Upper lobe of right lung (tissue), 1 donor: ENCODE measurements at regions not wholly inside any gene's neighbourhood (a gene's known extent, or its start where the extent isn't known, plus 50 kb on each side); places are given as distances from the start of the nearest gene placed in this dataset.

Experiments used
- ATAC-seq: fragments of 200-7000 bp; cut with Tn5 transposase; one replicate; pipeline ENCODE4 v1.9.1; 2020; ENCODE audit warnings: mild to moderate bottlenecking, moderate library complexity
- DNase-seq: peaks from one replicate; pipeline ENCODE4 v3.0.0-alpha.2; 2020
- H3K27ac ChIP-seq: fragments of 200-600 bp; one replicate; pipeline ENCODE4 v1.8.0; 2022
- H3K27me3 ChIP-seq: fragments of 200-600 bp; one replicate; pipeline ENCODE4 v1.8.0; 2022; ENCODE audit warnings: mild to moderate bottlenecking
- H3K36me3 ChIP-seq: fragments of 200-600 bp; one replicate; pipeline ENCODE4 v1.8.0; 2022
- H3K4me1 ChIP-seq: fragments of 200-600 bp; one replicate; pipeline ENCODE4 v1.8.0; 2022
- H3K4me3 ChIP-seq: fragments of 200-600 bp; one replicate; pipeline ENCODE4 v1.8.0; 2022; ENCODE audit warnings: mild to moderate bottlenecking
- H3K9me3 ChIP-seq: fragments of 200-600 bp; one replicate; pipeline ENCODE4 v1.8.0; 2022
- intact Hi-C: fragments of 100-400 bp; cut with DNase I; formaldehyde crosslinking; loops from one replicate; pipeline ENCODE4 v1.11.0; 2022
- TF ChIP-seq, protein P1 (sequence below): fragments of 200-600 bp; IDR thresholded peaks from one replicate; pipeline ENCODE4 v1.8.0; 2022; ENCODE audit warnings: antibody characterized with exemption
- donor health status: DM: no; HTN: yes; CAD: no; lungs with severe emphysema.

DNA sequence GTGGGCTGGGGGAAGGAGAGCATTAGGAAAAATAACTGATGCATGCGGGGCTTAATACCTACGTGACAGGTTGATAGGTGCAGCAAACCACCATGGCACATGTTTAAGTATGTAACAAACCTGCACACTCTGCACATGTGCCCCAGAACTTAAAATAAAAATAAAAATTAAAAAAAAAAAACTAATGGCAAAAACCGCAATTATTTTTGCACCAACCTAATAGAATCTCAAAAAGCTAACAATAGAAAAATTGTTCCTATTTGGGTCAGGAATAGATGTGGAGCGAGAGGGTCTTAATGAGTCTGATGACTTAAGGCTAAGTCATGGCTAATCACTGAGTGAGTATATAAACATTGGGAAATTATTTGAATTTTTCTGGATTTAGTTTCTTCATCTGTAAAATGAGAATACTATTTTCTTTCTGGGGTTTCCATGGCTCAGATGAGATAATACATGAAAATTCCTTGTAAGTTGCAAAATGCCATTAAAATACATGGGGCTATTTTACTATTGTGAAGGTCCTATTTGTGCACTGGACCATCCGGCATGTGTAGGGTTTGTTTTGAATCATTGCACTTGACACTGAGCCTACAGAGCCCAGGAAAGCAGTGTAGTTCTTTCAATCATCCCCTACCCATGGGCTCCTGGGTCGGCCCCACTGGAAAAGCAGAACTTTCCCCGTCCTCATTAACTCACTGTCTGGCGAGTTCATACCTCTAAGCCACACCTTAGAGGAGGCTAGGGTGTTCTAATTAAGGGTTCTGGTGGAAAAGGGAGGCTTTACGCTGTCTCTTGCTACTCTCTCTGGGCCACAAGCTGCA is 164.1 kb upstream of the NTF3 start:
- TF ChIP-seq, protein P1, sequence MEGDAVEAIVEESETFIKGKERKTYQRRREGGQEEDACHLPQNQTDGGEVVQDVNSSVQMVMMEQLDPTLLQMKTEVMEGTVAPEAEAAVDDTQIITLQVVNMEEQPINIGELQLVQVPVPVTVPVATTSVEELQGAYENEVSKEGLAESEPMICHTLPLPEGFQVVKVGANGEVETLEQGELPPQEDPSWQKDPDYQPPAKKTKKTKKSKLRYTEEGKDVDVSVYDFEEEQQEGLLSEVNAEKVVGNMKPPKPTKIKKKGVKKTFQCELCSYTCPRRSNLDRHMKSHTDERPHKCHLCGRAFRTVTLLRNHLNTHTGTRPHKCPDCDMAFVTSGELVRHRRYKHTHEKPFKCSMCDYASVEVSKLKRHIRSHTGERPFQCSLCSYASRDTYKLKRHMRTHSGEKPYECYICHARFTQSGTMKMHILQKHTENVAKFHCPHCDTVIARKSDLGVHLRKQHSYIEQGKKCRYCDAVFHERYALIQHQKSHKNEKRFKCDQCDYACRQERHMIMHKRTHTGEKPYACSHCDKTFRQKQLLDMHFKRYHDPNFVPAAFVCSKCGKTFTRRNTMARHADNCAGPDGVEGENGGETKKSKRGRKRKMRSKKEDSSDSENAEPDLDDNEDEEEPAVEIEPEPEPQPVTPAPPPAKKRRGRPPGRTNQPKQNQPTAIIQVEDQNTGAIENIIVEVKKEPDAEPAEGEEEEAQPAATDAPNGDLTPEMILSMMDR = no peak
- no peaks in the 10 kb centered on the region for H3K9me3 ChIP-seq

DNA sequence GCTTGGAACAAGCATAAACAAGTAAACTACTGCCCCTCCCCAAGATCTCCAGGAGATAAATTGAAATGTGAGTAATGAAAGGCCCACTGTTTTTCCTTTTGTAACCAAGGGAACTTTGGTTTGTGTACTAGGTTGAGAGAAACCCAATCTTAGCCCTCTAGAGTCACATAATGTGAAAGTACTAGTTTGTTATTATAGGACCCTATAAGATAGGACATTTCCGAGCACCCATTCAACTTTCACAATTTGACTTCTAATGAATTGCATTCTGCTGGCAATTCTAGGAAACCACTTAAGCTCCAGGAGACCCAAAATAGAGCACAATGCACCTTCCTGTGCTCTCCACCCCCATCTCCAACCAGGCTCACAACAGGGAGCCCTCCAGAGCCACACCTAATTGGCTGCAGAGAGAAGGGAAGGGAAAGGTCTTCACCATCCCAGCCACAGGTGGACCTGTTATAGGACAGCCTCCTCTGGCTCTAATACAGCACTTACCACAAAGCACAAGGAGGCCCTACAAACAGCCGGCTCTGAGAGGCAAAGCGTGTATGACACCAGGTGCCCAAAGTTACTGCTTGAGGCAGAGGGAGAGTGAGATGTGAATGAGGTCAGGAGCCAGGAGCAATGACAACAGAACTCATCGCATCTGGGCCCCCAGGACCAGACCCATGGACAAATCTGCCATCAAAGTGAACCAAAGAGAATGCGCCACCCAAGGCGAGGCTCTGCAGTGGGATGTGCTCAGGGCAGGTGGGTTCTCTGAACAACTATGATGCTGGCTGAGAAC is 163.3 kb upstream of the NTF3 start:
- Histone ChIP-seq H3K27ac (no peak overlapping the region), H3K9me3 (no peaks in the 10 kb centered on the region), H3K36me3 (no peaks in the 10 kb centered on the region), H3K27me3 (no peaks in the 10 kb centered on the region), H3K4me1 (no peaks in the 10 kb centered on the region), H3K4me3 (no peak overlapping the region)
- intact Hi-C loops = no loop called here
- DNase-seq (no peak), ATAC-seq (no peak)
- TF ChIP-seq, protein P1 = no peak

More for the DNA sequence above, 164.1 kb upstream of the NTF3 start:
- no peaks in the 10 kb centered on the region for H3K36me3 ChIP-seq
- H3K27ac ChIP-seq = no peak overlapping the region
- no peak for DNase-seq
- no peaks in the 10 kb centered on the region for H3K27me3 ChIP-seq
- H3K4me3 ChIP-seq = no peak overlapping the region
- H3K4me1 ChIP-seq = no peaks in the 10 kb centered on the region
- intact Hi-C loops = no loop called here
- ATAC-seq = no peak

DNA sequence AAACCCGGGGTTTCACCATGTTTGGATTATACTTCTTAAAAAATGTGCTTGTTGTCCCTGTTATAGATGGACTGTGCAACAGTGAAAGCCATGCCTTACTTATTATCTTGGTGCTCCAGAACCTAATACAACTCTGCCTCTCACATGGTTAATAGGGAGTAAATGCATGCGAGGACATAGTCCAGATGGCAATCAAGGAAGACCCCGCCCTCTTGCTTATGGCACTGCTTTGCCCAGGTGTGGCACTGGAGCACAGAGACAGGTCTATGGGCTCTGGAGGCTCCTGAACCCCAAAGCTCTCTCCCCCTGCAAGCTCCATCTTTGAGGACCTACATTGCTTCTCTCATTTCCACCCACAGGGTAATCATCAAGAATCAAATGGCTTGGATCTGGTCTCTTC is 162.1 kb upstream of the NTF3 start:
- Histone ChIP-seq H3K36me3 (no peaks in the 10 kb centered on the region), H3K4me3 (no peak overlapping the region), H3K4me1 (no peaks in the 10 kb centered on the region), H3K27me3 (no peaks in the 10 kb centered on the region), H3K27ac (no peak overlapping the region), H3K9me3 (no peaks in the 10 kb centered on the region)
- TF ChIP-seq, protein P1 = no peak
- no peak for DNase-seq
- intact Hi-C loops = no loop called here
- ATAC-seq = no peak

DNA sequence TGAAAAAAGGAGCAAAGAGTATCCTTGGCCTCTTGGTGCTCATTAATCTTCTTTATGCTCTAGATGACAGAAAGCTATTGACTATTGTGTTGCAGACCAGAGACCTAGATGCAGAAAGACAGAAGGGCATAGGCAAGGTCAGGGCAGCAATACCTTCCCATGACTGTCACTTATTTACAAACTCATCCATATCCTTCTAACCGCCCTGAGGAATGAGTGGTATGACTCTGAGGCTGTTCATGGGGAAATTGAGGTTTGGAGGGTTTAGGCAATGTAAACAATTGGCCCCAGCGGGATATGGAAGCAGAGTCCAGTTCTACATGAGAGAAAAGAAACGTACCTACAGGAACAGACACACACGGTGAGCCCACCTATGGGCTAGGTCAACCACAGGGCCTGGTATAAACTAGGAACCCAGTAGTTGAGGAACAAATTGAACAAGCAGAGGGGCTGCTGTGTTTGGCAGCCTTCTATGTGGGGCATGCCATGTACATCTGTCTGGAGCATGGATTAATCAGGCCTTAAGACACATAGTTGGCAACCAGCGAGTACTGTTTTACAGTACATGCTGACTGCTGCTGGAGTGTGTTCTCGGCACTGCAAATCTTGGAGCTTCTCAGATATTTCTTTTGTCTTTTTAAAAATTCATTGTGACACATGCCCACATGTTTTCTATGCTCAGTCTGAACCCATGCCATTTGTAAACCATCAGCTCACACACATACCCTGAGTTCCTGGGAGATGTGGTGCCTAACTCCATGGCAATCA is 159.7 kb upstream of the NTF3 start:
- DNase-seq (no peak), ATAC-seq (no peak)
- Histone ChIP-seq H3K36me3 (no peaks in the 10 kb centered on the region), H3K4me1 (no peaks in the 10 kb centered on the region), H3K27ac (no peak overlapping the region), H3K27me3 (no peaks in the 10 kb centered on the region), H3K4me3 (no peak overlapping the region), H3K9me3 (no peaks in the 10 kb centered on the region)
- TF ChIP-seq, protein P1 = no peak
- intact Hi-C loops = no loop called here

DNA sequence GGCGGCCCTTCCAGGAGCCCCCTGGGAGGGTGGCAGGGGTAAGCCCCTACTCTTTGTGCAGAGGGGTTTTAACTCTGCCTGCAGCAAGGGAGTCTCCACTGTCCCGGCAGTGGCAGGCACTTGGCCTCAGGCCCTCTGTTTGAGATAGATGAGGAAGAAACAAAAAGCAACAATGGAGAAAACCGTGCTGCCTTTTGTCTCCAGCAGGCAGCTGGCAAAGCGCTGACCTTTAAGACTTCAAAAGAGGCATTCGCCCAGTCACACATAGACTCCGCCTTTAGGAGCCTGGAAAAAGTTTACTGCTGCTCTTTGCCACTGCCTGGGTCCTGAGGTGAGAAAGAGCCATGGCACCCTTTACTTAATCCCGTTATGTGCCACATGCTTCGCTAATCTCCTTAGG is 158.2 kb upstream of the NTF3 start:
- H3K36me3 ChIP-seq = no peaks in the 10 kb centered on the region
- intact Hi-C loops = no loop called here
- no peaks in the 10 kb centered on the region for H3K4me1 ChIP-seq
- H3K27me3 ChIP-seq = no peaks in the 10 kb centered on the region
- H3K9me3 ChIP-seq = no peaks in the 10 kb centered on the region
- DNase-seq (no peak), ATAC-seq (no peak)
- TF ChIP-seq, protein P1 = no peak
- H3K27ac ChIP-seq = no peak overlapping the region
- no peak overlapping the region for H3K4me3 ChIP-seq
